Kidney tubule cell (primary cell): ENCODE measurements at regions not wholly inside any gene's neighbourhood (a gene's known extent, or its start where the extent isn't known, plus 50 kb on each side); places are given as distances from the start of the nearest gene placed in this dataset.

ENCODE experiments used
- DNase-seq: peaks from one replicate; pipeline ENCODE4 v3.0.0-alpha.2; 2018; ENCODE audit warnings: low spot score

- no peak for DNase-seq
Measured at GRCh38 chr12:24278832-24279231, 329.4 kb upstream of the SOX5 start.

GRCh38 chr12:24270965-24271364, 321.5 kb upstream of the SOX5 start:
- no peak for DNase-seq

- DNase-seq = no peak
Measured at GRCh38 chr12:24270464-24270863, 321.0 kb upstream of the SOX5 start.

GRCh38 chr12:24268663-24269186, 319.3 kb upstream of the SOX5 start:
- no peak for DNase-seq

- DNase-seq = no peak
Measured at GRCh38 chr12:24266982-24267381, 317.5 kb upstream of the SOX5 start.

- no peak for DNase-seq
Measured at GRCh38 chr12:24256684-24257083, 307.2 kb upstream of the SOX5 start.

- DNase-seq = no peak
Measured at GRCh38 chr12:24255920-24256665, 306.6 kb upstream of the SOX5 start.

- DNase-seq = no peak
Measured at GRCh38 chr12:24252602-24253001, 303.1 kb upstream of the SOX5 start.

GRCh38 chr12:24246934-24247333, 297.5 kb upstream of the SOX5 start:
- no peak for DNase-seq

GRCh38 chr12:24246376-24246775, 296.9 kb upstream of the SOX5 start:
- no peak for DNase-seq

GRCh38 chr12:24244801-24245200, 295.3 kb upstream of the SOX5 start:
- peak; percentile 70 for DNase-seq

- DNase-seq = no peak
Measured at GRCh38 chr12:24244231-24244630, 294.8 kb upstream of the SOX5 start.

GRCh38 chr12:24240707-24241106, 291.2 kb upstream of the SOX5 start:
- DNase-seq = no peak

- DNase-seq = no peak
Measured at GRCh38 chr12:24233519-24234246, 284.2 kb upstream of the SOX5 start.

- DNase-seq = peak; percentile 5
Measured at GRCh38 chr12:24232531-24232930, 283.1 kb upstream of the SOX5 start.

- no peak for DNase-seq
Measured at GRCh38 chr12:24231298-24231697, 281.8 kb upstream of the SOX5 start.

- DNase-seq = no peak
Measured at GRCh38 chr12:24230061-24230701, 280.7 kb upstream of the SOX5 start.

GRCh38 chr12:24229031-24229700, 279.7 kb upstream of the SOX5 start:
- no peak for DNase-seq

- DNase-seq = no peak
Measured at GRCh38 chr12:24228371-24228770, 278.9 kb upstream of the SOX5 start.

- no peak for DNase-seq
Measured at GRCh38 chr12:24227551-24227950, 278.1 kb upstream of the SOX5 start.

GRCh38 chr12:24226745-24227350, 277.4 kb upstream of the SOX5 start:
- DNase-seq = peak; percentile 80

- no peak for DNase-seq
Measured at GRCh38 chr12:24224401-24224800, 274.9 kb upstream of the SOX5 start.
